Astrocyte (in vitro differentiated cells and primary cell): ENCODE measurements at regions not wholly inside any gene's neighbourhood (a gene's known extent, or its start where the extent isn't known, plus 50 kb on each side); places are given as distances from the start of the nearest gene placed in this dataset.

Experiments used
- CTCF ChIP-seq: IDR thresholded peaks from 2 replicates; pipeline ENCODE4 v1.5.1; 2011; ENCODE audit warnings: low read depth, mild to moderate bottlenecking, inconsistent platforms, low read length, moderate library complexity; ENCODE audit not compliant: insufficient read depth
- EZH2 ChIP-seq: IDR thresholded peaks from 2 replicates; pipeline ENCODE4 v1.6.1; 2012; ENCODE audit warnings: mild to moderate bottlenecking, low read length, inconsistent platforms; ENCODE audit not compliant: insufficient read depth

GRCh38 chr4:10784621-10785020, 100.1 kb upstream of the CLNK start:
- no peak for TF ChIP-seq EZH2
- no peak for TF ChIP-seq CTCF
